HG03175 (cell line): ENCODE measurements at regions not wholly inside any gene's neighbourhood (a gene's known extent, or its start where the extent isn't known, plus 50 kb on each side); places are given as distances from the start of the nearest gene placed in this dataset.
"Not testable (repeated sequence)": the region's sequence is repeated elsewhere in the genome, so short reads cannot be mapped to it uniquely, and the experiment has no call there.

ENCODE experiments used
- ATAC-seq: cut with Tn5 transposase; IDR thresholded peaks from one replicate; pipeline ENCODE4 v1.9.1; 2021; ENCODE audit warnings: mild to moderate bottlenecking, moderate library complexity; ENCODE audit not compliant: unreplicated experiment

GRCh38 chr13:22773465-22773864, 407.3 kb upstream of the SGCG start:
- no peak for ATAC-seq

- ATAC-seq: no peak
These were observed 404.2 kb upstream of the SGCG start for GRCh38 chr13:22776394-22777186.

- ATAC-seq: no peak
These were observed 403.6 kb upstream of the SGCG start for GRCh38 chr13:22777207-22777606.

- no peak for ATAC-seq
These were observed 391.7 kb upstream of the SGCG start for GRCh38 chr13:22789027-22789593.

GRCh38 chr13:22789916-22790315, 390.9 kb upstream of the SGCG start:
- no peak for ATAC-seq

- ATAC-seq: no peak
These were observed 387.1 kb upstream of the SGCG start for GRCh38 chr13:22793598-22794134.

GRCh38 chr13:22800526-22801401, 380.0 kb upstream of the SGCG start:
- no peak for ATAC-seq

- ATAC-seq: no peak
These were observed 379.3 kb upstream of the SGCG start for GRCh38 chr13:22801402-22802003.

GRCh38 chr13:22812793-22813192, 368.0 kb upstream of the SGCG start:
- ATAC-seq: no peak

GRCh38 chr13:22813531-22814377, 367.0 kb upstream of the SGCG start:
- not testable (repeated sequence) for ATAC-seq

GRCh38 chr13:22814433-22814832, 366.3 kb upstream of the SGCG start:
- not testable (repeated sequence) for ATAC-seq

GRCh38 chr13:22821589-22821988, 359.2 kb upstream of the SGCG start:
- no peak for ATAC-seq

- no peak for ATAC-seq
These were observed 355.6 kb upstream of the SGCG start for GRCh38 chr13:22825186-22825585.

- ATAC-seq: no peak
These were observed 352.7 kb upstream of the SGCG start for GRCh38 chr13:22828081-22828480.

GRCh38 chr13:22836475-22836874, 344.3 kb upstream of the SGCG start:
- ATAC-seq: no peak

GRCh38 chr13:22837980-22838647, 342.7 kb upstream of the SGCG start:
- no peak for ATAC-seq

GRCh38 chr13:22839603-22840530, 340.9 kb upstream of the SGCG start:
- no peak for ATAC-seq

GRCh38 chr13:22846551-22846950, 334.2 kb upstream of the SGCG start:
- no peak for ATAC-seq
